Testis (tissue), 2 donors: ENCODE measurements at regions not wholly inside any gene's neighbourhood (a gene's known extent, or its start where the extent isn't known, plus 50 kb on each side); places are given as distances from the start of the nearest gene placed in this dataset.

Experiments
- POLR2A ChIP-seq: fragments of 450-650 bp; IDR thresholded peaks from one replicate; pipeline ENCODE4 v1.6.1; 2017; ENCODE audit warnings: antibody characterized with exemption, mild to moderate bottlenecking, moderate library complexity
- TF ChIP-seq, protein P1 (sequence below), 3 experiments: fragments of 450-650 bp in 2 of 3; fragments of 200-600 bp in 1 of 3; sonication (generic) in 1 of 3; IDR thresholded peaks; one replicate each; pipeline ENCODE4 v1.5.1; 2016 to 2019; ENCODE audit warnings: antibody characterized with exemption in 3 of 3, mild to moderate bottlenecking in 2 of 3, moderate library complexity in 1 of 3

- TF ChIP-seq, protein P1, sequence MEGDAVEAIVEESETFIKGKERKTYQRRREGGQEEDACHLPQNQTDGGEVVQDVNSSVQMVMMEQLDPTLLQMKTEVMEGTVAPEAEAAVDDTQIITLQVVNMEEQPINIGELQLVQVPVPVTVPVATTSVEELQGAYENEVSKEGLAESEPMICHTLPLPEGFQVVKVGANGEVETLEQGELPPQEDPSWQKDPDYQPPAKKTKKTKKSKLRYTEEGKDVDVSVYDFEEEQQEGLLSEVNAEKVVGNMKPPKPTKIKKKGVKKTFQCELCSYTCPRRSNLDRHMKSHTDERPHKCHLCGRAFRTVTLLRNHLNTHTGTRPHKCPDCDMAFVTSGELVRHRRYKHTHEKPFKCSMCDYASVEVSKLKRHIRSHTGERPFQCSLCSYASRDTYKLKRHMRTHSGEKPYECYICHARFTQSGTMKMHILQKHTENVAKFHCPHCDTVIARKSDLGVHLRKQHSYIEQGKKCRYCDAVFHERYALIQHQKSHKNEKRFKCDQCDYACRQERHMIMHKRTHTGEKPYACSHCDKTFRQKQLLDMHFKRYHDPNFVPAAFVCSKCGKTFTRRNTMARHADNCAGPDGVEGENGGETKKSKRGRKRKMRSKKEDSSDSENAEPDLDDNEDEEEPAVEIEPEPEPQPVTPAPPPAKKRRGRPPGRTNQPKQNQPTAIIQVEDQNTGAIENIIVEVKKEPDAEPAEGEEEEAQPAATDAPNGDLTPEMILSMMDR (IDR thresholded peaks at IDR 0.05), result no peak
- no peak for TF ChIP-seq POLR2A
Measured at GRCh38 chr21:35236090-35236489, 187.0 kb upstream of the RUNX1 start.
